PC-9 (cell line): ENCODE measurements at regions not wholly inside any gene's neighbourhood (a gene's known extent, or its start where the extent isn't known, plus 50 kb on each side); places are given as distances from the start of the nearest gene placed in this dataset.

ENCODE experiments used
- BruUV-seq: library from RNA; stranded (reverse); fragments of 400-500 nt; replicated peaks from 2 replicates; lab custom pipeline; 2021; lab: Mats Ljungman, UMichigan
- CTCF ChIA-PET: fragments of 300-600 bp; sonication (Branson Sonifier 250); formaldehyde crosslinking; loops from one replicate; lab custom pipeline; 2022; ENCODE audit warnings: antibody characterized with exemption; lab: Charles Lee
- POLR2A ChIA-PET: fragments of 300-600 bp; sonication (Branson Sonifier 250); formaldehyde crosslinking; loops from one replicate; lab custom pipeline; 2022; ENCODE audit warnings: antibody characterized with exemption; ENCODE audit not compliant: unreplicated experiment; lab: Charles Lee
- DNase-seq, 2 experiments: peaks; one replicate each; pipeline versions ENCODE4 v3.0.0 to v3.0.0-alpha.2; 2015 to 2022; ENCODE audit warnings: mixed read lengths in 1 of 2
- H2AFZ ChIP-seq: fragments of 200-600 bp; sonication (generic); 2 replicates; pipeline ENCODE4 v1.8.1; 2017; ENCODE audit warnings: antibody characterized with exemption
- H3F3A ChIP-seq: fragments of 200-600 bp; sonication (generic); 2 replicates; pipeline ENCODE4 v1.8.1; 2017; ENCODE audit warnings: antibody characterized with exemption, mild to moderate bottlenecking, low read depth; ENCODE audit not compliant: insufficient read depth
- H3K27ac ChIP-seq: fragments of 200-600 bp; sonication (generic); 2 replicates; pipeline ENCODE4 v1.6.1; 2016; ENCODE audit warnings: mixed run types
- H3K27me3 ChIP-seq: fragments of 200-600 bp; sonication (generic); 2 replicates; pipeline ENCODE4 v1.6.1; 2016; ENCODE audit warnings: low read depth, mixed run types; ENCODE audit not compliant: insufficient read depth
- H3K36me3 ChIP-seq: fragments of 200-600 bp; sonication (generic); 2 replicates; pipeline ENCODE4 v1.6.1; 2016; ENCODE audit warnings: low read depth, mixed run types
- H3K4me1 ChIP-seq: fragments of 200-600 bp; sonication (generic); replicated peaks from 2 replicates; pipeline ENCODE4 v1.6.1; 2016; ENCODE audit warnings: mixed run types; ENCODE audit not compliant: insufficient read depth
- H3K4me2 ChIP-seq: fragments of 200-600 bp; sonication (generic); 2 replicates; pipeline ENCODE4 v1.6.1; 2017; ENCODE audit warnings: mixed run types
- H3K4me3 ChIP-seq: fragments of 200-600 bp; sonication (generic); 2 replicates; pipeline ENCODE4 v1.6.1; 2016; ENCODE audit warnings: mixed run types
- H3K79me2 ChIP-seq: fragments of 200-600 bp; sonication (generic); 2 replicates; pipeline ENCODE4 v1.6.1; 2017; ENCODE audit warnings: low read depth, mixed run types
- H3K9me2 ChIP-seq: fragments of 200-600 bp; sonication (generic); 2 replicates; pipeline ENCODE4 v1.8.1; 2017; ENCODE audit warnings: mild to moderate bottlenecking; ENCODE audit not compliant: insufficient read depth
- H3K9me3 ChIP-seq: fragments of 200-600 bp; sonication (generic); 2 replicates; pipeline ENCODE4 v1.8.1; 2016; ENCODE audit warnings: low read depth; ENCODE audit not compliant: insufficient read depth
- H4K20me1 ChIP-seq: fragments of 200-600 bp; sonication (generic); 2 replicates; pipeline ENCODE4 v1.8.1; 2017; ENCODE audit not compliant: insufficient read depth
- EZH2 ChIP-seq: fragments of 200-600 bp; sonication (generic); IDR thresholded peaks from 2 replicates; pipeline ENCODE4 v1.8.0; 2017; ENCODE audit warnings: antibody characterized with exemption, low read depth
- intact Hi-C: fragments of 100-400 bp; cut with micrococcal nuclease; formaldehyde crosslinking; loops from one replicate; pipeline ENCODE4 v1.10.0; 2022; ENCODE audit not compliant: unreplicated experiment
- TF ChIP-seq, protein P1 (sequence below): fragments of 200-600 bp; sonication (generic); conservative IDR thresholded peaks from 2 replicates; pipeline ENCODE4 v1.6.1; 2017; ENCODE audit warnings: mixed run types, antibody characterized with exemption, mild to moderate bottlenecking, moderate library complexity

DNA sequence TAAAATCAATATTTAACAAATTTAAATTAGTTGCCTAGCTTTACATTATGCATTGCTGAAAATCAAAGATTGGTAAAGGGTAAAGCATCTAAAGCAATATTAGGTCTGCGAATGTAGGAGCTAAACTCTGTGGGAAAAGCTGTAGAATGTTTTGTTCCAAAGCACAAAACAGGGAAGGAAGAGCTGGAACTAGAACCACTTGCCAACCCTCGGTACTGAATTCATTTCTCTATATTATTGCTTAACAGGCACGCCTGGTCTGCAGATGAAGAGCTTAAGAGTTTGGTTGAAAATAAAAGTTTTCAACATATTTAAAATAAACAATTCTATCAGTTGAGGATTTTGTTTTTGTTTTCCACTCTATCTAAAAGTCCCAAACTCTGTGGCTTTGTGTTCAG is 1252.8 kb upstream of the SEL1L start:
- POLR2A ChIA-PET = no interaction called here
- DNase-seq = no peak
- H3K9me3 ChIP-seq = no peaks in the 10 kb centered on the region
- no peak overlapping the region for H3K4me2 ChIP-seq
- no peaks in the 10 kb centered on the region for H3K79me2 ChIP-seq
- H3F3A ChIP-seq = no peaks in the 10 kb centered on the region
- H3K36me3 ChIP-seq = no peaks in the 10 kb centered on the region
- H4K20me1 ChIP-seq = no peaks in the 10 kb centered on the region
- no peaks in the 10 kb centered on the region for H3K27me3 ChIP-seq
- TF ChIP-seq, protein P1, sequence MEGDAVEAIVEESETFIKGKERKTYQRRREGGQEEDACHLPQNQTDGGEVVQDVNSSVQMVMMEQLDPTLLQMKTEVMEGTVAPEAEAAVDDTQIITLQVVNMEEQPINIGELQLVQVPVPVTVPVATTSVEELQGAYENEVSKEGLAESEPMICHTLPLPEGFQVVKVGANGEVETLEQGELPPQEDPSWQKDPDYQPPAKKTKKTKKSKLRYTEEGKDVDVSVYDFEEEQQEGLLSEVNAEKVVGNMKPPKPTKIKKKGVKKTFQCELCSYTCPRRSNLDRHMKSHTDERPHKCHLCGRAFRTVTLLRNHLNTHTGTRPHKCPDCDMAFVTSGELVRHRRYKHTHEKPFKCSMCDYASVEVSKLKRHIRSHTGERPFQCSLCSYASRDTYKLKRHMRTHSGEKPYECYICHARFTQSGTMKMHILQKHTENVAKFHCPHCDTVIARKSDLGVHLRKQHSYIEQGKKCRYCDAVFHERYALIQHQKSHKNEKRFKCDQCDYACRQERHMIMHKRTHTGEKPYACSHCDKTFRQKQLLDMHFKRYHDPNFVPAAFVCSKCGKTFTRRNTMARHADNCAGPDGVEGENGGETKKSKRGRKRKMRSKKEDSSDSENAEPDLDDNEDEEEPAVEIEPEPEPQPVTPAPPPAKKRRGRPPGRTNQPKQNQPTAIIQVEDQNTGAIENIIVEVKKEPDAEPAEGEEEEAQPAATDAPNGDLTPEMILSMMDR = no peak
- no peak for TF ChIP-seq EZH2
- CTCF ChIA-PET = no interaction called here
- H2AFZ ChIP-seq = no peak overlapping the region
- intact Hi-C loops = no loop called here
- H3K9me2 ChIP-seq = no peaks in the 10 kb centered on the region
- H3K27ac ChIP-seq = no peak overlapping the region
- BruUV-seq = no TSS peak
- H3K4me3 ChIP-seq = no peak overlapping the region
- H3K4me1 ChIP-seq = no peaks in the 10 kb centered on the region

GRCh38 chr14:82796086-82796485 is 1262.4 kb upstream of the SEL1L start:
- Histone ChIP-seq H3K4me2 (no peak overlapping the region), H3K79me2 (no peaks in the 10 kb centered on the region), H3K27me3 (no peaks in the 10 kb centered on the region), H3K9me2 (no peaks in the 10 kb centered on the region), H2AFZ (no peak overlapping the region), H3K9me3 (no peaks in the 10 kb centered on the region), H3K4me3 (no peak overlapping the region), H3K4me1 (no peaks in the 10 kb centered on the region), H4K20me1 (no peaks in the 10 kb centered on the region), H3K27ac (no peak overlapping the region), H3F3A (no peaks in the 10 kb centered on the region), H3K36me3 (no peaks in the 10 kb centered on the region)
- intact Hi-C loops = no loop called here
- no peak for DNase-seq
- CTCF ChIA-PET = no interaction called here
- no TSS peak for BruUV-seq
- POLR2A ChIA-PET = no interaction called here
- no peak for TF ChIP-seq EZH2
- TF ChIP-seq, protein P1 = no peak

DNA sequence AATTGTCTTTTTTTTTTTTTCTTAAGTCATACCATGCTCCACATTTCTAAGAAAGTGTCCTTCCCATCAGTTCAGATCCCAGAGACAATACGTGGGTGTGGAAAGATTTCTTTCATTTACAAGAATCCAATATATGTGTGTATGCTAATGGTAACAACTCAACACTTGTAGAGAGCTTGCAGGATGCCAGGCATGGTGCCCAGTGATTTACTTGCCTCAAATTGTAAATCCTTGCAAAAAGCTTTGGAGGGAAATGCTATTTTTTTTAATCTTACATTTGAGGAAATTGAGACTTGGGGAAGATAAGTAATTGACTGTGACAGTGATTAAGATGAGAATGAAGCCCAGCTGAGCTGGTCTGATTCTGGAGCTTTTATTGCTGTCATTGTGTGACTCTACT is 1264.6 kb upstream of the SEL1L start:
- POLR2A ChIA-PET = no interaction called here

More for the DNA sequence above, 1264.6 kb upstream of the SEL1L start:
- no TSS peak for BruUV-seq
- H3K4me2 ChIP-seq = no peak overlapping the region
- H3K27me3 ChIP-seq = no peaks in the 10 kb centered on the region
- no peaks in the 10 kb centered on the region for H3F3A ChIP-seq
- H3K4me1 ChIP-seq = no peaks in the 10 kb centered on the region
- TF ChIP-seq EZH2 = no peak
- TF ChIP-seq, protein P1 = no peak
- no peak overlapping the region for H2AFZ ChIP-seq
- H4K20me1 ChIP-seq = no peaks in the 10 kb centered on the region
- H3K79me2 ChIP-seq = no peaks in the 10 kb centered on the region
- intact Hi-C loops = no loop called here
- CTCF ChIA-PET = no interaction called here
- no peaks in the 10 kb centered on the region for H3K9me3 ChIP-seq
- no peak for DNase-seq
- H3K9me2 ChIP-seq = no peaks in the 10 kb centered on the region
- no peak overlapping the region for H3K27ac ChIP-seq
- H3K36me3 ChIP-seq = no peaks in the 10 kb centered on the region
- no peak overlapping the region for H3K4me3 ChIP-seq
